ENCODE measurements at regions not wholly inside any gene's neighbourhood (a gene's known extent, or its start where the extent isn't known, plus 50 kb on each side); places are given as distances from the start of the nearest gene placed in this dataset.
"Not testable (repeated sequence)": the region's sequence is repeated elsewhere in the genome, so short reads cannot be mapped to it uniquely, and the experiment has no call there.

DNA sequence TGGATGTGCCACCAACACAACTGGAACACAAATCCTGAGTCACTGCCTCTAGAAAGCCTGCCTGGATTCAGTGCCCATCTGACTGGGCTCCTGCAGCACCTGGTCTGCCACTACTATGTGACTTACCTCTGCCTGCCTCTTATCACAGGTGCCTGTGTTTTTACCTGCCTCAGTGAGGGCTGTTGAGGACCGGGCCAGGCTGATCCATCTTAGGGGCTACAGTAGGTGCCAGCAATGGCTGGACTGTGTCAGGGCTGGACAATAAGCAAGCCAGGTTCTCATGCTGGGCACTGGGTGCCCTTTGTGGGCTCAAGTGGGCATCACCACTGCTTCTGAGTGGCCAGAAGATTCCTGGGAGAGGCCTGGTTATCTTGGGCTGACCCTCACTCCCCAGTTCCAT lies 948.6 kb upstream of the TPTE start:
- not testable (repeated sequence) for DNase-seq (ENCODE audit: low spot score)

DNA sequence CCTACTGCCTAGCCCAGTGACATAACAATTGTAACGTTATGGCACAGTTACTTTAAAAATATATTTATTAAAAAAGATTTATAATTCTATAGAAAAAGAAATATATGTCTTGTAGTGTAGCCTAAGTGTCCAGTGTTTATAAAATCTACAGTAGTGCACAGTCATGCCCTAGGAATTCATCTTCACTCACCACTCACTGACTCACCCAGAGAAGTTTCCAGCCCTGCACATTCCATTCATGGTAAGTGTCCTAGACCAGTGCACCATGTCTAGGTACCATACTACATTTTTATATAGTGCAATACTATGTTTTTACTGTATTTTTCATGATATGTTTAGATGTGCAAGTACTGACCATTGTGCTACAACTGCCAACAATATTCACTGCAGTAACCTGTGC lies 947.9 kb upstream of the TPTE start:
- DNase-seq (ENCODE audit: low spot score) = not testable (repeated sequence)

DNA sequence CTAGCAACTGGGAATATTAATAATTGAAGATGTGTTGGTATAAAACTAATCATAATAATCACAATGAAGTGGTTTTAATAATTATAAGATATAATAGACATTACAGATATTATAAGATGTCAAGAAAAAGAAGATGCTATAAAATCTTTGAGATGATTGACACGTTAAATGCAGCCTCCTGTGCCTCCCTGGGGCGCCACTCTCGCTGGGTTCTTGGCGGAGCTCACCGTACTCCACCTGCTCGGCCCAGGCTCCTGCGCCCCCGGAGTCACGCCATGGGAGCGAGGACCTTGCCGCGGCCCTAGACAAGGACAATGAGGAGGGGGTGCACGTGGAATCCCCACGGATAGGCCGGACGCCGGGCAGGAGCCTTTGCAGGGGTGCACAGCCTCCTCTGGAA lies 942.1 kb upstream of the TPTE start:
- not testable (repeated sequence) for DNase-seq (ENCODE audit: low spot score)

DNA sequence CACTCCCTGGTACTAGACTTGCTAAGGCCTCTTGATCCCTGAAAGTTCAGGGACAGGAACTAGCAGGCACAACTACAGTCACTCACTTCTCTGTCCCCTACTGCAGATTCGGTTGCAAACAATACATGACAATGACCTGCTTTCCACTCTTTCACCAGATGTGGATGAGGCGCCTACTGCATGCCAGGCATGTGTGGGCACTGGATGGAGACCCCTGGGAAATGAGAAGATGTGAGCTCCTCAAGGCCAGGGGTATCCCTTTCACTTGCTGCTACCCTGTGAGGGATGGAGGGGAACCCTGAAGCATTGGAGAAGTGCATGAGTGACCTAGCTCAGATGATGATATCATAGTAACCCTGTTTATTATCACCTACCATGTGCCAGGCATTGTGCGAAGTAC lies 933.4 kb upstream of the TPTE start:
- not testable (repeated sequence) for DNase-seq (ENCODE audit: low spot score)

DNA sequence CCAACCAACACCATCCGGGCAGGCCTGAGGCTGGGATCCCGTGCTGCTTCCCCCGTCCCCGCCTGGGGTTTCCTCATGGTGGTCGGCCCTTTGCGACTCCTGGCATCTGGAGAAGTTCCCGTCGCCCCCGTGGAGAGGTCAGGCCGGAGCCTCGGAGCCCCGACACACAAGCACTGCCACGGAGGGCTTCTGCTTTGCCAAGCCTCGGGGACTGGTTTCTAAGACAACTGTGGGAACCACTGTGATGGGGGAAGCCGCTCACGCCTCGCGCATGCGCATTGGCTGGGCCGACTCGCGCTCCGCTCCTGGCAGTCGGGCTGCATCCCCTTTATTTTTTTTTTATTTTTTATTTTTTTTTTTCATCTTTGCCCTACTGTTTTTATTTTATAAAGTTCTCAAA lies 928.8 kb upstream of the TPTE start:
- not testable (repeated sequence) for DNase-seq (ENCODE audit: low spot score)

DNA sequence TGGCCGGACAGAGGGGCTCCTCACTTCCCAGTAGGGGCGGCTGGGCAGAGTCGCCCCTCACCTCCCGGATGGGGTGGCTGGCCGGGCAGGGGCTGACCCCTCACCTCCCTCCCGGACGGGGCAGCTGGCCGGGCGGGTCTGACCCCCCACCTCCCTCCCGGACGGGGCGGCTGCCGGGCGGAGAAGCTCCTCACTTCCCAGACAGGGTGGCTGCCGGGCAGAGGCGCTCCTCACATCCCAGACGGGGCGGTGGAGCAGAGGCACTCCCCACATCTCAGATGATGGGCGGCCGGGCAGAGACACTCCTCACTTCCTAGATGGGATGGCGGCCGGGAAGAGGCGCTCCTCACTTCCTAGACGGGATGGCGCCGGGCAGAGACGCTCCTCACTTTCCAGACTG lies 927.7 kb upstream of the TPTE start:
- not testable (repeated sequence) for DNase-seq (ENCODE audit: low spot score)

DNA sequence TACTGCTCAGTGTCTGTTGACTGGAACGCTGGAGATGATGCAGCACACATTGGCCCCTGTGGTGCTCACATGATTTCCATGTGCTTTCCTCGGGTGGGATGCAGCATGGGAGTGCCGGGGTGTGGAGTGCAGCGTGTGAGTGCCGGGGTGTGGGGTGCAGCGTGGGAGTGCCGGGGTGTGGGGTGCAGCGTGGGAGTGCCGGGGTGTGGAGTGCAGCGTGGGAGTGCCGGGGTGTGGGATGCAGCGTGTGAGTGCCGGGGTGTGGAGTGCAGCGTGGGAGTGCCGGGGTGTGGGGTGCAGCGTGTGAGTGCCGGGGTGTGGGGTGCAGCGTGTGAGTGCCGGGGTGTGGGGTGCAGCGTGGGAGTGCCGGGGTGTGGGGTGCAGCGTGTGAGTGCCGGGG lies 907.4 kb upstream of the TPTE start:
- not testable (repeated sequence) for DNase-seq (ENCODE audit: low spot score)

DNA sequence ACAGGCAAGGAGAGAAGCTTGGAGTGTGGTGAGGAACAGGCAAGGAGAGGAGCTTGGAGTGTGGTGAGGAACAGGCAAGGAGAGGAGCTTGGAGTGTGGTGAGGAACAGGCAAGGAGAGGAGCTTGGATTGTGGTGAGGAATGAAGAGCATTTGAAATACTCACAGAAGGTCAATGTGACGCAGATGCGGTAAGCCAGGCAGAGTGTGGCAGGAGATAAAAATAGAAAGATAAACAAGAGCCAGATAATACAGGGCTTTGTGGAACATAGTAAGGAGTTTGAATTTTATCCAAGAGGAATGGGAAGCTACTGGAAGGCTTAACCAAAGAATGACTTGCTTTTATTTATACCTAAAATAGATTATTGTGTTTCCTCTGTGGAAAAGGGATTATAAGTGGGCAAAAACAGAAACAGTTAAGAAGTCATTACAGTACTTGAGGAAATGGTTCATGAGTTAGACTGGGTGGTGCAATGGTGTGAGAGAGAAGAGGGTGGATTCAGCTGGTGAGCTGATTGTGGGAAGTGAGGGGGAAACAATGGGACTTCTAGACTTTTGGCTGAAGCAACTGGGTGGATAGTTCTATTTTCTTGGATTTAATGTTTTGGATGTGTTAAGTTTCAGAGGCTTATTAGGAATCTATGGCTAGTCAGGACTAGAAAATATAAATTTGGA lies 900.1 kb upstream of the TPTE start:
- DNase-seq (ENCODE audit: low spot score) = not testable (repeated sequence)

DNA sequence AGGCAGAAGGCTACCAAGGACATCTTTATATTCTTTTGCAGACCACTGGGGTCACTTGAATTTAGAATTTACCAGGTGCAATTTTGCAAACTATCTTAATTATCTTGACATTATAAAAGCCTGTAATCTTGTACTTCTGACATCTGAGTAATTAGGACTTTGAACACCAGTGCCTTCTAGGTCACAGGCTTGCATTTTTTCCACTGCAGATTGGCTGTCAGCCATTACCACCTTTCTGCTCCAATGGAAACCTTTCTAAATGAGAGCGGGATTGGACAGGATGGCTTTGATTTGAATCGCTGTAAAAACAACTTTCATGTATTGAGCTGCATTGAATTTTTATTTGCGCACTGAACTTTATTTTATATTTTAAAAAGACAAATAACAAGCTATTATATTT lies 893.3 kb upstream of the TPTE start:
- not testable (repeated sequence) for DNase-seq (ENCODE audit: low spot score)

DNA sequence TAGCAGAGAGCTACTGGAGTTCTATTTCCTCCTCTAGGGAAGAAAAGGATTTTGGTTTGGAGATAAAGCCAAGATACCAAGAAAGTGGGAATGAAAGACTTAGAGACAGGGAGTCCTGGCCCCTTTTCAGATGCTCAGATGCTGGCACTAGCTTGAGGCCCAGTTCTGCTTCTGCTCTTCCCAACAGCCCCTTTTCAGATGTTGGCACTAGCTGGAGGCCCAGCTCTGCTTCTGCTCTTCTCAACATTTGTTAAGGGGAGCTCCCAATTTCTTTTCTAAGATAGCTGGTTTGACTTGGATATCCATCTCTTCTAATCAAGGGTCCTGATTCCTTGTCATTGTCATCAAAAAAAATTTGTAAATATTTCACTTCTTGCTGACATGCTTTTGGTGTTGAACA lies 874.0 kb upstream of the TPTE start:
- not testable (repeated sequence) for DNase-seq (ENCODE audit: low spot score)

DNA sequence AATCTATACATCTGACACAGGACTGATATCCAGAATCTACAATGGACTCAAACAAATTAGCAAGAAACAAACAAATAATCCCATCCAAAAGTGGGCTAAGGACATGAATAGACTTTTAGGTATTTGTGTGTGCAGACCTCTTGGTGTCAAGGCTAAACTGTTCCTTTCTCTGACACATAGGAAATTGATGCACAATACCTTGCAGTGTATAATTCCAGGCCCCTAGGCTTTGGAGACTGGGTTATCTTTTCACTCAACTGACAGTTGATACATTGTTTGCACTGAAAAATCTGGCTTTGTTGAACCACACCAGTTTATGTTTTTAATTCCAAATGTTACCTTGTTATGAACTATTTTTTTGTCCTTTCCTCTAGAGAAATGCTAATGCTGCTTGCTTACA lies 873.1 kb upstream of the TPTE start:
- DNase-seq (ENCODE audit: low spot score) = not testable (repeated sequence)

DNA sequence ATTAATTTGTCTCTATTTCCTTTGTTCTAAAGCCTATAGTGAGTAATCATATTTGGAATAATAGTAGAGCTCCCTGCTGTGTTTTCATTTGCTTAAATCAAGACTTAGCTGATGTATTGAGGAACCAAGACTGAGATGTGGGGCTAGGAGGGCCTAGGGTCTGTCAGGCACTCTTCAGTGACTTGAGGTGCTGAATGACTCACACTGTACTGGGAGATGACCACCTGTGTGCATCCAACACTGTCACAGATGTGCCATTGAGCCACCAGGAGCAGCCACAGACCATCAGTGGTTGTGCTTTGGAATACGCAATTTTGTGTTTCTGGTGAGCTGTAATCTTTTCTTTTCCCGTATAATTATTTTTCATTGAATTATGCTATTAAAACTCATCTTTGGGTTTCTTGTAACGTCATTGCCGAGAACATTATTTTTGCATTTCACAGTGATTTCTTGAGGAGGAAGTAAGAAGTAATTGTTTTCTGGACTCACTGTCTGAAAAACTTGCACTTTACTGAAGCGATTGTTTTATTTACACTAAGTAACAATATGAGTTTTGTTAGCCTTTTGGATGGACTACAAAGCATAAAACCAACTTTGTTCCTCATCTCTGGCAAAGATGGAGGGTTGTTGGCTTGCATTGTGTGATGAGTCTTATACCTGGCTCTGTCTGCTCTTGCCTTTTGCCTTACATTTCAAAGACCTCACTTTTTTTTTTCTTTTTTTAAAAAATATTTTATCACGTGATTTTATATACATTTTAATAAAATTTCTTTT lies 872.2 kb upstream of the TPTE start:
- DNase-seq (ENCODE audit: low spot score) = not testable (repeated sequence)

DNA sequence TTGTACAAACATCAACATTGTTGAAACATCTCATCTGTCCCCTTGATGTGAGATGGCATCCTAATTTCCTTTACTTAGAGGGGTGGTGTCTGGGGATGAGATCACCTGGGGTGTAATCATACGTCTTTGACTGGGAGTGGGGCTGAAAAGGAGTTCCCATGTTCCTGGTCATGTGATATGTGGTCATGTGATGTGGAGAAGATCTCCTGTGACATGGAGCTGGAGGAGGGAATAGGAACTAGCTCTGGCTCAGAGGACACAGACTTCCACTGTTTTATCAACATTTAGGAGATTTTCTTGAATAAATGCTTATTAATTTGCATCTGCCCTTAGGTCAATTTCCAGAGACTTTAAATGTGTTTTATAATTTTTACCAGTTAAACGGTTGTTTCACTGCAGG lies 868.6 kb upstream of the TPTE start:
- DNase-seq (ENCODE audit: low spot score) = not testable (repeated sequence)

DNA sequence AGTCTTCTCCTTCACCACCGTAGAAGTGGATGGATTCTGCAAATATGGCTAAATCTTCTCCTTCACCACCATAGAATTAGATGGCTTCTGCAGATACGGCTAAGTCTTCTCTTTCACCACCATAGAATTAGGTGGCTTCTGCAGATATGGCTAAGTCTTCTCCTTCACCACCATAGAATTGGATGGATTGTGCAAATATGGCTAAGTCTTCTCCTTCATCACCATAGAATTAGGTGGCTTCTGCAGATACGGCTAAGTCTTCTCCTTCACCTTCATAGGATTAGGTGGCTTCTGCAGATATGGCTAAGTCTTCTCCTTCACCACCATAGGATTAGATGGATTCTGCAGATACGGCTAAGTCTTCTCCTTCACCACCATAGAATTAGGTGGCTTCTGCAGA lies 866.2 kb upstream of the TPTE start:
- not testable (repeated sequence) for DNase-seq (ENCODE audit: low spot score)

DNA sequence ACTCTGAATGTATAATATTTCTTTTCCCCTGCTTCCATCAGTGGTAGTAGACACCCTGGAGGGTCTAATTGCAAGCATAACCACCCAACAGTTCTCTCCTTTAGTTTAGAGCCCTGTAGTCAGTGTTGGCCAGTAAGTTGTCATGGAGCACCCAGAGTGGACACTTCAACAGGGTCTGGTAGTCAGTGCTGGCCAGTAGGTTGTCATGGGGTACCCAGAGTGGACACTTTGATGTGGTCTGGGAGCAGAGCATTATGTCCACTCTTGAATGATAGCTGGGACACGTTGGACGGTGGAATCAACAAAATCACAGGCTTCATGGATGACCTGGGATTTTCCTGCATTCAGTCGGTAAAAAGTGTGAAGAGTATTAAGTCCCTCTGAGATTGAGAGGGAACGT lies 864.9 kb upstream of the TPTE start:
- not testable (repeated sequence) for DNase-seq (ENCODE audit: low spot score)

DNA sequence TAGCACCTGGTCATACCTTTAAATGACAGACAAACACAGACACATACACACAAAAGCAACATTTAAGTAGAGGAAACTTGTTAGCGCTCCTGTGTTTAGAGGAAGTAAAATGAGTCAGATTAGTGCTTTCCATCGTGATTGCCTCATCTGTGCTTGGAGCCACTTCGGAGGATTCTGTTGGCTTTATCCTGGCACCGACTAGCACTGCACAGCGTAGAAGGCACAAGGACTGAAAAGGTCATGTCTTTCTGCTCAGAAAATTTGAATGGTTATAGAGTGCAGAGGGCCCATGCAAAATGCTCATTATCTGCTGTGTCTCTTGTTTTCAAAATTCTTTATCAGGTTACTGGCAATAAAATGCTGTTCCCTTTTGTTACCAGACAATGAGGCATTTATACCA lies 863.6 kb upstream of the TPTE start:
- DNase-seq (ENCODE audit: low spot score) = not testable (repeated sequence)

DNA sequence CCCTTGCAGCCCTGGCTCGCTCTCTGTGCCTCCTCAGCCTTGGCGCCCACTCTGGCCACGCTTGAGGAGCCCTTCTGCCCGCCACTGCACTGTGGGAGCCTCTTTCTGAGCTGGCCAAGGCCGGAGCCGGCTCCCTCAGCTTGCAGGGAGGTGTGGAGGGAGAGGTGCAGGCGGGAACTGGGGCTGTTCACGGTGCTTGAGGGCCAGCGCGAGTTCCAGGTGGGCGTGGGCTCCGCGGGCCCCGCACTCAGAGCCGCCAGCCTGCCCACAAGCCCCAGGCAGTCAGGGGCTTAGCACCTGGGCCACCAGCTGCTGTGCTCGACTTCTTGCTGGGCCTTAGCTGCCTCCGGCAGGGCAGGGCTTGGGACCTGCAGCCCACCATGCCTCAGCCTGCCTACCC lies 861.5 kb upstream of the TPTE start:
- not testable (repeated sequence) for DNase-seq (ENCODE audit: low spot score)

DNA sequence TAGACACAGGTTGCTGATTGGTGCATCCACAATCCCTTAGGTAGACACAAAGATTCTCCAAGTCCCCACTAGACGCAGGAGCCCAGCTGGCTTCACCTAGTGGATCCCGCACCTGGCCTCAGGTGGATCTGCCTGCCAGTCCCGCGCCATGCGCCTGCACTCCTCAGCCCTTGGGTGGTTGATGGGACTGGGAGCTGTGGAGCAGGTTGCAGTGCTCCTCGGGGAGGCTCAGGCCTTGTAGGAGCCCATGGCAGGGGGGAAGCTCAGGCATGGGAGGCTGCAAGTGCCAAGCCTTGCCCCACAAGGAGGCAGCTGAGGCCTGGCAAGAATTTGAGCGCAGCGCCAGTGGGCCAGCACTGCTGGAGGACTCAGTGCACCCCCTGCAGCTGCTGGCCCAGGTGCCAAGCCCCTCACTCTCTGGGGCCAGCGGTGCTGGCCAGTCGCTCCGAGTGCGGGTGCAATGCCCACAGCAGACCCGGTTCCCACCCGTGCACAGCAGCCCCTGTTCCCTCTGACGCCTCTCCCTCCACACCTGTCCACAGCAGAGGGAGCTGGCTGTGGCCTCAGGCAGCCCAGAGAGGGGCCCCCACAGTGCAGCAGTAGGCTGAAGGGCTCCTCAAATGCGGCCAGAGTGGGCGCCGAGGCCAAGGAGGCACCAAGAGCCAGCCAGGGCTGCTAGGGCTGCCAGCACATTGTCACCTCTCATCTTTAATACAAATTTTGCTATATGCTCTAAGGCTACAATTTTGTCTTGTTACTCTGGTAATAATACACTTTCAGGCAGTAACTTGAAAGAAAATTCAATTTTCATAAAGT lies 857.3 kb upstream of the TPTE start:
- DNase-seq (ENCODE audit: low spot score) = not testable (repeated sequence)

DNA sequence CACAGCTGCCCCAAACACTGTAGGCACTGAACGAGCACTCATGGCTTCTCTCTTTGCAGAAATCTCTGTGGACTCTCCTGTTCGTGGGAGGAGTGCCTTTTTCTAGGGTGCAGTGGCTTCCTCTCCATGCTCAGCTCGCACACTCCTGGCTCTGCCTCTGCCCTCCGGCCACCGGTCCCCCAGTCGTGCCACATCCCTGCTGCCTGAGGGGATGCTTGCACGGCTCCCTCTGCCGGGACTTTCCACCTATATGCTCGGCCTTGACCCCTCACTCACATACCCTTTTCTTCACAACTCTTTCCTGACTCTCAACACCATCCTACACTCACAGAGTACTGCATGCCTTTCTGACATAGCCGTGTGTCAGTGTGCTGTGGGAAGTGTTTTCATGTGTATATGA lies 845.6 kb upstream of the TPTE start:
- not testable (repeated sequence) for DNase-seq (ENCODE audit: low spot score)

DNA sequence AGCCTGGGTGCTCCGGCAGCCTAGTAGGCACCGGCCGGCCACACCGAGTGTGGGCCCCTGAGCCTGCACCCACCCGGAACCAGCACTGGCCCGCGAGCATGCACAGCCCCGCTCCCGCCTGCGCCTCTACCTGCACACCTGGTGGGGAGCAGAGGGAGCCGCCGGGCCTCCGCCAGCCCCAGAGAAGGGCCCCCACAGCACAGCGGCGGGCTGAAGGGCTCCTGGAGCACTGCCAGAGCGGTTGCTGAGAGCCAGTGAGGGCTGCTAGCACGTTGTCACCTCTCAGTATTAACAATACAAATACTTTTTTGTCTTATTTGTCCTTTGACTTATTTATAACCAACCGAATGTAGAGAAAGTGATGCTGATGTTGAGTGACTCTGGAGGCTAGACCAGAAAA lies 842.4 kb upstream of the TPTE start:
- not testable (repeated sequence) for DNase-seq (ENCODE audit: low spot score)

DNA sequence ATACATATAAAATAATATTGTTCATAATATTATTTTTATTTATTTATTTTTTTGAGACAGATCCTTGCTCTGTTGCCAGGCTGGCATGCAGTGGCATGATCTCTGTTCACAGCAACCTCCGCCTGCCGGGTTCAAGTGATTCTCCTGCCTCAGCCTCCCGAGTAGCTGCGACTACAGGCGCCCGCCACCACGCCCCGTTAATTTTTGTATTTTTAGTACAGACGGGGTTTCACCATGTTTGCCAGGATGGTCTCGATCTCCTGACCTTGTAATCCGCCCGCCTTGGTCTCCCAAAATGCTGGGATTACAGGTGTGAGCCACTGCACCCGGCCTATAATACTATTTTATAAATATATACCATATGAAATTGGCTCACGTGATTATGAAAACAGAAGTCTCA lies 832.4 kb upstream of the TPTE start:
- DNase-seq (ENCODE audit: low spot score) = not testable (repeated sequence)

DNA sequence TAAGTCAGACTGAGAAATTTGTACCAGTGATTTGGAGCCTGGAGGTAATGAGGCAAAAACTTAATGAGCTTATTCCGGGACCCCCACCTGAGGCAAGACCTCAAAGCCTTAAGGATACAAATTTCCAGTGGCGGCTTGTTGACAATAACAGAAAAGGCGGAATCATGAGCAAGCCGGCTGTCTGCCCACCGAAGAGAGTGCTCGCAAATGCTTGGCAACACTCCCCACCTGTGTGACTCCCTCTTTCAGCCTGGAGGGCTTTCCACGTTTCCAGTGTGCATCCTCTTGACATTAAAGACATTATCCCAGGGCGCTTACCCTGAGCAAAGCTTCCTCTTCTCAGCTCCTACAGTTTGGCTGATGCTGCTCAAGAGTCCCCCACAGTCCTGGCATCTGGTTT lies 830.4 kb upstream of the TPTE start:
- DNase-seq (ENCODE audit: low spot score) = not testable (repeated sequence)

DNA sequence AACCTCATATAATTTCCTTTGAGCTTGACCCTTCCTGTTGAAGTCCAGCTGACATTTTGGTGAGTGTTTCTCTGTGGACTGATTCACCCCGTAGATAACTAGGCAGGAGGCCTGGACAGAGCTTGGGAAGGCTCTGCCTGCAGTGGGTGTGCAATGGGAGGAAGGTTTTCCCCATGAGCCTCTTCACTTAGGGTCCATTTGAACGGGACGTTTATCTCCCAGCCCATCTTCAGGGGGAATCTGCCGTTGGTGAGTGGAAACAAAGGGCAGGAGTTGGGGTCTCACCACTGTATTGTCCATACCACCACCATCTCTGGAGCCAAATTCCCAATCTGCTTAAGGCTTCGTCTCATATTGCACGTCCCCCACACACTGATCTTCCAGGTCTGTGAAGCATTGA lies 825.6 kb upstream of the TPTE start:
- not testable (repeated sequence) for DNase-seq (ENCODE audit: low spot score)
